Keratinocyte (primary cell): ENCODE measurements at regions not wholly inside any gene's neighbourhood (a gene's known extent, or its start where the extent isn't known, plus 50 kb on each side); places are given as distances from the start of the nearest gene placed in this dataset.

Source experiments
- CTCF ChIP-seq, 3 experiments: IDR thresholded peaks in 1 of 3; conservative IDR thresholded peaks in 1 of 3; optimal IDR thresholded peaks in 1 of 3; 2 replicates in 2 of 3; 3 replicates in 1 of 3; pipeline versions ENCODE3 to v1.5.1; 2011; ENCODE audit warnings: low read length in 3 of 3, mild to moderate bottlenecking in 3 of 3, moderate library complexity in 2 of 3, control low read depth in 1 of 3, inconsistent platforms in 1 of 3; ENCODE audit not compliant: insufficient read depth in 2 of 3; ENCODE audit errors: extremely low read depth in 1 of 3
- EZH2 ChIP-seq: IDR thresholded peaks from one replicate; pipeline ENCODE4 v1.6.1; 2012; ENCODE audit warnings: inconsistent platforms, mild to moderate bottlenecking, low read length, moderate library complexity

- TF ChIP-seq CTCF (optimal IDR thresholded peaks at IDR 0.05 in 1 of 3, IDR thresholded peaks at IDR 0.05 in 1 of 3, conservative IDR thresholded peaks at IDR 0.05 in 1 of 3; ENCODE audit: extremely low read depth in 1 of 3, insufficient read depth in 2 of 3, low read length in 3 of 3) (no peak), EZH2 (no peak)
Measured at GRCh38 chr11:70771099-70771885, 373.0 kb downstream of the CTTN start.
